H9 (cell line): ENCODE measurements at regions not wholly inside any gene's neighbourhood (a gene's known extent, or its start where the extent isn't known, plus 50 kb on each side); places are given as distances from the start of the nearest gene placed in this dataset.

Experiments used
- DNase-seq: peaks from one replicate; pipeline ENCODE4 v3.0.0-alpha.2; 2017
- H2AFZ ChIP-seq: one replicate; pipeline ENCODE4 v1.6.1; 2013; ENCODE audit warnings: mild to moderate bottlenecking, low read length, control low read depth, moderate library complexity
- H2AK5ac ChIP-seq: 2 replicates; pipeline ENCODE4 v1.6.1; 2013; ENCODE audit warnings: low read length, control low read depth, mixed read lengths; ENCODE audit not compliant: insufficient read length
- H2BK120ac ChIP-seq: one replicate; pipeline ENCODE4 v1.6.1; 2013; ENCODE audit warnings: low read depth, mild to moderate bottlenecking, low read length, control low read depth, inconsistent platforms; ENCODE audit not compliant: poor library complexity, severe bottlenecking
- H2BK12ac ChIP-seq: 2 replicates; pipeline ENCODE4 v1.6.1; 2013; ENCODE audit warnings: low read length, control low read depth, mixed read lengths, low read depth; ENCODE audit not compliant: insufficient read length
- H2BK15ac ChIP-seq: 2 replicates; pipeline ENCODE4 v1.6.1; 2013; ENCODE audit warnings: low read depth, low read length, control low read depth
- H2BK20ac ChIP-seq: one replicate; pipeline ENCODE4 v1.6.1; 2013; ENCODE audit warnings: low read depth, mild to moderate bottlenecking, low read length, control low read depth, inconsistent platforms; ENCODE audit not compliant: poor library complexity, severe bottlenecking
- H2BK5ac ChIP-seq: 2 replicates; pipeline ENCODE4 v1.6.1; 2013; ENCODE audit warnings: low read length, control low read depth, mixed read lengths; ENCODE audit not compliant: insufficient read length
- H3K14ac ChIP-seq: 2 replicates; pipeline ENCODE4 v1.6.1; 2013; ENCODE audit warnings: low read length, control low read depth; ENCODE audit not compliant: insufficient read depth
- H3K18ac ChIP-seq: 2 replicates; pipeline ENCODE4 v1.6.1; 2013; ENCODE audit warnings: low read depth, mild to moderate bottlenecking, mixed read lengths, low read length, control low read depth; ENCODE audit not compliant: insufficient read length
- H3K23ac ChIP-seq: 2 replicates; pipeline ENCODE4 v1.6.1; 2013; ENCODE audit warnings: low read length, control low read depth, mixed read lengths, low read depth; ENCODE audit not compliant: insufficient read length
- H3K23me2 ChIP-seq: 2 replicates; pipeline ENCODE4 v1.6.1; 2013; ENCODE audit warnings: low read depth, mild to moderate bottlenecking, mixed read lengths, low read length, control low read depth; ENCODE audit not compliant: insufficient read length, poor library complexity, severe bottlenecking
- H3K27ac ChIP-seq: 2 replicates; pipeline ENCODE4 v1.5.1; 2013; ENCODE audit warnings: low read length, control low read depth, mixed read lengths, low read depth; ENCODE audit not compliant: insufficient read length
- H3K27me3 ChIP-seq: 2 replicates; pipeline ENCODE4 v1.6.1; 2013; ENCODE audit warnings: low read length, control low read depth, inconsistent platforms; ENCODE audit not compliant: insufficient read depth
- H3K4ac ChIP-seq: 2 replicates; pipeline ENCODE4 v1.6.1; 2013; ENCODE audit warnings: low read depth, mild to moderate bottlenecking, control low read depth, inconsistent platforms, low read length, moderate library complexity
- H3K4me1 ChIP-seq: 2 replicates; pipeline ENCODE4 v1.6.1; 2013; ENCODE audit warnings: low read length, control low read depth, inconsistent platforms; ENCODE audit not compliant: insufficient read depth
- H3K4me2 ChIP-seq: 2 replicates; pipeline ENCODE4 v1.6.1; 2013; ENCODE audit warnings: low read length, control low read depth, mixed read lengths; ENCODE audit not compliant: insufficient read length, insufficient read depth
- H3K56ac ChIP-seq: 2 replicates; pipeline ENCODE4 v1.6.1; 2013; ENCODE audit warnings: low read depth, mild to moderate bottlenecking, mixed read lengths, low read length, control low read depth; ENCODE audit not compliant: insufficient read length
- H3K79me1 ChIP-seq: 2 replicates; pipeline ENCODE4 v1.6.1; 2013; ENCODE audit warnings: low read depth, mild to moderate bottlenecking, moderate library complexity, low read length, control low read depth, inconsistent platforms; ENCODE audit not compliant: insufficient read depth, poor library complexity, severe bottlenecking
- H3K79me2 ChIP-seq: 2 replicates; pipeline ENCODE4 v1.6.1; 2013; ENCODE audit warnings: low read length, control low read depth, inconsistent platforms; ENCODE audit not compliant: insufficient read depth
- H3K9ac ChIP-seq: 2 replicates; pipeline ENCODE4 v1.6.1; 2013; ENCODE audit warnings: low read length, control low read depth, mixed read lengths; ENCODE audit not compliant: insufficient read length; ENCODE audit errors: extremely low read depth
- H3K9me3 ChIP-seq: one replicate; pipeline ENCODE4 v1.6.1; 2013; ENCODE audit warnings: low read depth, low read length, inconsistent platforms; ENCODE audit not compliant: control insufficient read depth
- H3T11ph ChIP-seq: one replicate; pipeline ENCODE4 v1.6.1; 2013; ENCODE audit warnings: mild to moderate bottlenecking, low read length, control low read depth, inconsistent platforms
- H4K20me1 ChIP-seq: one replicate; pipeline ENCODE4 v1.6.1; 2013; ENCODE audit not compliant: control insufficient read depth, insufficient read length, insufficient read depth
- H4K5ac ChIP-seq: 2 replicates; pipeline ENCODE4 v1.6.1; 2013; ENCODE audit warnings: low read depth, mild to moderate bottlenecking, mixed read lengths, low read length, control low read depth; ENCODE audit not compliant: insufficient read length
- H4K8ac ChIP-seq: replicated peaks from 2 replicates; pipeline ENCODE4 v1.6.1; 2013; ENCODE audit warnings: low read length, control low read depth, mixed read lengths, low read depth; ENCODE audit not compliant: insufficient read length
- H4K91ac ChIP-seq: 2 replicates; pipeline ENCODE4 v1.6.1; 2013; ENCODE audit warnings: low read depth, mild to moderate bottlenecking, moderate library complexity, mixed read lengths, low read length, control low read depth; ENCODE audit not compliant: insufficient read length
- H3K27ac Mint-ChIP-seq, 3 experiments: 2 replicates in 2 of 3; 3 replicates in 1 of 3; pipeline ENCODE4 v1.8.0; 2020 to 2021; ENCODE audit warnings: mixed read lengths in 3 of 3, mild to moderate bottlenecking in 1 of 3, moderate library complexity in 1 of 3
- H3K27me3 Mint-ChIP-seq: 2 replicates; pipeline ENCODE4 v1.8.0; 2021; ENCODE audit warnings: low read depth, mild to moderate bottlenecking, moderate library complexity, mixed read lengths
- H3K36me3 Mint-ChIP-seq, 3 experiments: 2 replicates in 2 of 3; 3 replicates in 1 of 3; pipeline ENCODE4 v1.8.0; 2020 to 2021; ENCODE audit warnings: low read depth in 3 of 3, mixed read lengths in 3 of 3; ENCODE audit not compliant: insufficient read depth in 1 of 3
- H3K4me1 Mint-ChIP-seq, 2 experiments: 2 replicates each; pipeline ENCODE4 v1.8.0; 2020; ENCODE audit warnings: mixed read lengths in 2 of 2
- H3K4me3 Mint-ChIP-seq, 2 experiments: 2 replicates in 1 of 2; 3 replicates in 1 of 2; pipeline ENCODE4 v1.8.0; 2020 to 2021; ENCODE audit warnings: mild to moderate bottlenecking in 2 of 2, mixed read lengths in 2 of 2, moderate library complexity in 1 of 2
- H3K9me3 Mint-ChIP-seq, 2 experiments: 2 replicates in 1 of 2; 3 replicates in 1 of 2; pipeline ENCODE4 v1.8.0; 2020; ENCODE audit warnings: mild to moderate bottlenecking in 2 of 2, mixed read lengths in 2 of 2, moderate library complexity in 1 of 2
- CTCF ChIP-seq: fragments of 200-600 bp; sonication (generic); conservative IDR thresholded peaks from 3 replicates; pipeline ENCODE4 v1.8.0; 2021; ENCODE audit warnings: antibody characterized with exemption, mild to moderate bottlenecking
- WGBS: extraction: QIAGEN DNeasy Blood & Tissue Kit; methylation state at CpG from one replicate; pipeline ENCODE4 v1.1.7; 2013; ENCODE audit warnings: missing lambda C conversion rate, low lambda C conversion rate, mixed read lengths; ENCODE audit not compliant: insufficient read length; ENCODE audit errors: extremely low coverage; 5-methylcytosine and 5-hydroxymethylcytosine counted together

- Histone ChIP-seq H3K27me3 (no peaks in the 10 kb centered on the region), H3K27ac (no peak overlapping the region), H2BK5ac (no peak overlapping the region), H2AK5ac (no peak overlapping the region), H2BK15ac (no peak overlapping the region), H2BK120ac (no peak overlapping the region), H4K5ac (no peak overlapping the region), H3K23ac (no peak overlapping the region), H3K9me3 (no peaks in the 10 kb centered on the region), H3K4me1 (no peaks in the 10 kb centered on the region), H2BK12ac (no peak overlapping the region), H4K91ac (no peak overlapping the region), H3K79me1 (no peaks in the 10 kb centered on the region), H3K23me2 (no peaks in the 10 kb centered on the region), H2AFZ (no peak overlapping the region), H3K4me2 (no peak overlapping the region), H3K14ac (no peak overlapping the region), H3T11ph (no peak overlapping the region), H2BK20ac (no peak overlapping the region), H3K79me2 (no peaks in the 10 kb centered on the region), H3K4ac (no peak overlapping the region), H4K8ac (no peak overlapping the region), H3K56ac (no peak overlapping the region), H3K18ac (no peak overlapping the region), H4K20me1 (no peaks in the 10 kb centered on the region), H3K9ac (no peak overlapping the region)
- DNase-seq, result no peak
- Mint-ChIP-seq H3K27me3 (no peaks in the 10 kb centered on the region; the same call in 1 of the 2 replicates), H3K4me3 (no peak overlapping the region), H3K36me3 (no peaks in the 10 kb centered on the region), H3K4me1 (peaks cover 0 to 4% of the 10 kb centered on the region in 2 experiments; a peak in 1 of 4 replicates), H3K27ac (no peak overlapping the region), H3K9me3 (peaks cover 0 to 10% of the 10 kb centered on the region in 2 experiments; a peak in 3 of 5 replicates)
- no CpG with 5 or more reads among the region's 4 CpGs for WGBS
- TF ChIP-seq CTCF, result no peak
Measured at GRCh38 chr6:131451321-131452144, 121.5 kb upstream of the ARG1 start.
